Uterus (tissue), 3 donors: ENCODE measurements at regions not wholly inside any gene's neighbourhood (a gene's known extent, or its start where the extent isn't known, plus 50 kb on each side); places are given as distances from the start of the nearest gene placed in this dataset.

Experiments
- DNase-seq, 2 donors: peaks; one replicate each; pipeline ENCODE4 v3.0.0-alpha.2; 2019 to 2020
- H3K27ac ChIP-seq, 2 donors: fragments of 200-600 bp; sonication (generic); 1 replicate in 1 of 2; 2 replicates in 1 of 2; pipeline ENCODE4 v1.5.1; 2016 to 2018
- H3K27me3 ChIP-seq, 2 donors: fragments of 200-600 bp; sonication (generic); one replicate each; pipeline ENCODE4 v1.5.1; 2018 to 2019; ENCODE audit warnings: control low read depth in 1 of 2
- H3K36me3 ChIP-seq, 2 donors: fragments of 200-600 bp; sonication (generic); one replicate each; pipeline ENCODE4 v1.5.1; 2019; ENCODE audit warnings: control low read depth in 1 of 2
- H3K4me1 ChIP-seq, 2 donors: fragments of 200-600 bp; sonication (generic); one replicate each; pipeline ENCODE4 v1.5.1; 2018 to 2019; ENCODE audit warnings: control low read depth in 1 of 2
- H3K4me3 ChIP-seq, 2 donors: fragments of 200-600 bp; sonication (generic); 1 replicate in 1 of 2; 2 replicates in 1 of 2; pipeline ENCODE4 v1.5.1; 2018 to 2019; ENCODE audit warnings: mild to moderate bottlenecking in 1 of 2
- H3K9me3 ChIP-seq, 2 donors: fragments of 200-600 bp; sonication (generic); one replicate each; pipeline ENCODE4 v1.5.1; 2019; ENCODE audit warnings: control low read depth in 1 of 2
- POLR2A ChIP-seq, 2 donors: fragments of 450-650 bp; IDR thresholded peaks; one replicate each; pipeline ENCODE4 v1.6.1; 2016; ENCODE audit warnings: antibody characterized with exemption in 2 of 2, mild to moderate bottlenecking in 1 of 2, moderate library complexity in 1 of 2
- intact Hi-C: fragments of 100-400 bp; cut with DNase I; formaldehyde crosslinking; loops from one replicate; pipeline ENCODE4 v1.15.1; 2023; ENCODE audit warnings: low total_unique reads
- TF ChIP-seq, protein P1 (sequence below), 4 experiments: fragments of 200-600 bp in 2 of 4; fragments of 450-650 bp in 2 of 4; sonication (generic) in 2 of 4; IDR thresholded peaks; one replicate each; pipeline ENCODE4 v1.5.1; 2016 to 2019; ENCODE audit warnings: antibody characterized with exemption in 4 of 4, mild to moderate bottlenecking in 2 of 4, moderate library complexity in 1 of 4
- donor health status: DM: yes; HTN: yes; CAD: no.

DNA sequence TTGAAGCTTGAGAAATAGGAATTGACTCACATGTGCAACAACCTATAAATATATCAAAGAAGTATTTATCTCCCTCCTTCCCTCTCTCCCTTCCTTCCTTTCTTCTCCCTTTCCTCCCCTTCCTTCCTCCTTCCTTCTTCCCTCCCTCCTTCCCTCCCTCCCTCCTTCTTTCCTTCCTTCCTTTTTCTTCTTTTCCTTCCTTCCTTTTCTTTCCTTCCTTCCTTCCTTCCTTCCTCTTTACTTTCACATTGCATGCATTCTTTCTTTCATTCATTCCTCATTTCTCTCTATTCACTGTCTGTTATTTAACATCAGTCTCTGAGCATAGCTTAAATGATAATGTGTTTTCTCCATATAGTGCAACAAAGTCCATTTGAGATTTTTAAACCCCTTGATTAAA lies 214.2 kb downstream of the CHRM3 start:
- Histone ChIP-seq H3K27me3 (no peaks in the 10 kb centered on the region), H3K9me3 (no peaks in the 10 kb centered on the region), H3K36me3 (no peaks in the 10 kb centered on the region), H3K4me3 (no peak overlapping the region), H3K27ac (no peak overlapping the region), H3K4me1 (no peaks in the 10 kb centered on the region)
- intact Hi-C loops, result no loop called here
- no peak for DNase-seq
- TF ChIP-seq POLR2A (IDR thresholded peaks at IDR 0.05), result no peak
- TF ChIP-seq, protein P1, sequence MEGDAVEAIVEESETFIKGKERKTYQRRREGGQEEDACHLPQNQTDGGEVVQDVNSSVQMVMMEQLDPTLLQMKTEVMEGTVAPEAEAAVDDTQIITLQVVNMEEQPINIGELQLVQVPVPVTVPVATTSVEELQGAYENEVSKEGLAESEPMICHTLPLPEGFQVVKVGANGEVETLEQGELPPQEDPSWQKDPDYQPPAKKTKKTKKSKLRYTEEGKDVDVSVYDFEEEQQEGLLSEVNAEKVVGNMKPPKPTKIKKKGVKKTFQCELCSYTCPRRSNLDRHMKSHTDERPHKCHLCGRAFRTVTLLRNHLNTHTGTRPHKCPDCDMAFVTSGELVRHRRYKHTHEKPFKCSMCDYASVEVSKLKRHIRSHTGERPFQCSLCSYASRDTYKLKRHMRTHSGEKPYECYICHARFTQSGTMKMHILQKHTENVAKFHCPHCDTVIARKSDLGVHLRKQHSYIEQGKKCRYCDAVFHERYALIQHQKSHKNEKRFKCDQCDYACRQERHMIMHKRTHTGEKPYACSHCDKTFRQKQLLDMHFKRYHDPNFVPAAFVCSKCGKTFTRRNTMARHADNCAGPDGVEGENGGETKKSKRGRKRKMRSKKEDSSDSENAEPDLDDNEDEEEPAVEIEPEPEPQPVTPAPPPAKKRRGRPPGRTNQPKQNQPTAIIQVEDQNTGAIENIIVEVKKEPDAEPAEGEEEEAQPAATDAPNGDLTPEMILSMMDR (IDR thresholded peaks at IDR 0.05), result no peak

- no peaks in the 10 kb centered on the region for H3K27me3 ChIP-seq
- H3K4me1 ChIP-seq, result no peaks in the 10 kb centered on the region
- no peaks in the 10 kb centered on the region for H3K9me3 ChIP-seq
- no peaks in the 10 kb centered on the region for H3K36me3 ChIP-seq
- no peak overlapping the region for H3K27ac ChIP-seq
- no peak for TF ChIP-seq POLR2A (IDR thresholded peaks at IDR 0.05)
- TF ChIP-seq, protein P1 (IDR thresholded peaks at IDR 0.05), result no peak
- no peak for DNase-seq
- H3K4me3 ChIP-seq, result no peak overlapping the region
- intact Hi-C loops, result no loop called here
These were observed 214.7 kb downstream of the CHRM3 start for GRCh38 chr1:239601108-239601507.

DNA sequence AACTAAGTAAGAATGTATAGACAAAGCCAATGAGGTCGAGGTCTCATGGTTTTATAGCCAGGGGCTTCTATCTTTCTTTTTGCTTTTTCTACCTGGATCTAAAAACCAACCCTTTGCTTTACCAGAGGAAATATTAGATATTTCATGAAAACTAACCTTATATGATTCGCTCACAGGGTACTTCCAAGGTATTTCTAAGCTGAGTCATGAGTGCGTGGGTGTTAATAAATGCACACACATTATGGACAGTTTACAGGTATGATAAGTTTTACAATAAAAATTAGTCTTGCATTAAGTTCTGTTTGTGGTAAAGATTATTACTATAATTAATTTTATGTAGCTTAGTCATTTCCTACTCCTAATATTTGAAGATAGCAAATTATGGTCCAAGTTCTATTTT lies 217.2 kb downstream of the CHRM3 start:
- H3K27ac ChIP-seq, result no peak overlapping the region
- no peak overlapping the region for H3K4me3 ChIP-seq
- H3K36me3 ChIP-seq, result no peaks in the 10 kb centered on the region
- H3K4me1 ChIP-seq, result no peaks in the 10 kb centered on the region
- no peaks in the 10 kb centered on the region for H3K27me3 ChIP-seq
- H3K9me3 ChIP-seq, result no peaks in the 10 kb centered on the region
- TF ChIP-seq, protein P1 (IDR thresholded peaks at IDR 0.05), result no peak
- no peak for TF ChIP-seq POLR2A (IDR thresholded peaks at IDR 0.05)
- DNase-seq, result no peak
- intact Hi-C loops, result no loop called here

DNA sequence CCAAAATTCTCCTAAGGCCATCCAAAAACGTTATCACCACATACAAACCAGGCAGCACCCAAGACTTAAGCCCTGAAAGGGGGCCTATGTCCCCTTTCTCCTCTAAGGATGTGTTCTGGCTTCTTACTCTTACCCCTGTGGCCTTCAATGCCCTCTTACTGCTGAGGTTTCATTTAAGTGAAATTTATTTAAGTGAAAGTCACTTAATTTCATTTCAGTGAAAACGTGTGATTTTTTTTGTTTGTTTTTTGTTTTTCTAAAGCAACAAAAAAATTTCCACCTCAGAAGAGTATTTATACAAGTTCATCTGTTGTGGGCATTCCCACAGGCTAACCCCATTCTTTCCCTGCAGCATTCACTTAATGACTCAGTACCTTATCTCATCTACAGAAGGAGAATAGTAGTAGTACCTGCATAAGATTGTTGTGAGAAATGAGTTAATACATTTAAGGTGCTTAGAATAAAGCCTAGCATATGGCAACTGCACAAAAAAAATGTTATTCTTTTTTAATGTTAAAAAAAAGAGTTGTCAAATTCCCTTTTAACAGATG lies 220.6 kb downstream of the CHRM3 start:
- DNase-seq, result no peak
- TF ChIP-seq, protein P1 (IDR thresholded peaks at IDR 0.05), result no peak
- TF ChIP-seq POLR2A (IDR thresholded peaks at IDR 0.05), result no peak
- intact Hi-C loops, result no loop called here
- no peaks in the 10 kb centered on the region for H3K9me3 ChIP-seq
- H3K4me3 ChIP-seq, result no peak overlapping the region
- no peaks in the 10 kb centered on the region for H3K36me3 ChIP-seq
- H3K4me1 ChIP-seq, result no peaks in the 10 kb centered on the region
- H3K27me3 ChIP-seq, result no peaks in the 10 kb centered on the region
- H3K27ac ChIP-seq, result no peak overlapping the region

- Histone ChIP-seq H3K27me3 (no peaks in the 10 kb centered on the region), H3K9me3 (no peaks in the 10 kb centered on the region), H3K36me3 (no peaks in the 10 kb centered on the region), H3K27ac (no peak overlapping the region), H3K4me1 (no peaks in the 10 kb centered on the region), H3K4me3 (no peak overlapping the region)
- intact Hi-C loops, result no loop called here
- no peak for TF ChIP-seq POLR2A (IDR thresholded peaks at IDR 0.05)
- TF ChIP-seq, protein P1 (IDR thresholded peaks at IDR 0.05), result no peak
- no peak for DNase-seq
These were observed 222.1 kb downstream of the CHRM3 start for GRCh38 chr1:239608469-239608868.
